ENCODE measurements at regions not wholly inside any gene's neighbourhood (a gene's known extent, or its start where the extent isn't known, plus 50 kb on each side); places are given as distances from the start of the nearest gene placed in this dataset.

DNA sequence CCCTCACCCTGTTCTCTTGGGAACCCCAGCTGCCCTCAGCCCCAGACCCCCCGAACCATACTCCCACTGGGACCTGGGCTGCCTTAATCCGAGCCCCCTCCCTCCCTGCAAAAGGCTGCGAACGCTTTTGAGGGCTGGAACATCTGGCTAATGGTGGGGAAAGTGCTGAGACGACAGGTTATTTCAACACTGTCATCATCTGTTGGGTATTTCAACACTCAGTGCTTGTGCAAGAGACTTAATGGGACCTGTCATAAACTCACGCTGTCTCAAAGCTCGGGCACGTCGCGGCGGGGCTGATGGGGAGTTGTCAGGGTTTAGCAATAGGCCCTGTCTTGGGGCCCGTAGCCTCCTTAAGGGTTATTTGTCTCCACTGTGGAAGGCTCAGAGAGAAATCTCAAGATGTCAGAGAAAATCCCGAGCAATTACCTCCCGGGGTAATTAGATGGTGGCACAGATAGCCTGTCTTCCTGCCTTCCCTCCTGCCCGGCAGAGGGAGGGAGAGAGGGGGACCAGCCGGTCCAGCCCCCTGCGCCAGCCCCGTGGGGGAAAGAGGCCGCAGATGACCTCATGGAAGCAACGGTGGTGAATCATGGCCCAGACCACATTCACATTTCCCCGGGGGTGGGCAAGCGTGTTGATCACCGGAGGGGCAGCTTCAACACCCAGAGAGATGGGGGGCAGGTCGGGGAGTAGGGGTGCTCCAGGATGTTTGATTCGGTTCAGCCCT lies 88.7 kb upstream of the MYL10 start:
- no peak overlapping the region for H3K27ac ChIP-seq
- no peaks in the 10 kb centered on the region for H3K27me3 ChIP-seq
- H3K9me3 ChIP-seq: no peaks in the 10 kb centered on the region
- no peak for TF ChIP-seq CTCF (IDR thresholded peaks at IDR 0.05)
- no peaks in the 10 kb centered on the region for H3K36me3 ChIP-seq
- H3K4me3 ChIP-seq: no peak overlapping the region
- DNase-seq (ENCODE audit: low spot score): peak; percentile 82
- H3K4me1 ChIP-seq: no peaks in the 10 kb centered on the region

DNA sequence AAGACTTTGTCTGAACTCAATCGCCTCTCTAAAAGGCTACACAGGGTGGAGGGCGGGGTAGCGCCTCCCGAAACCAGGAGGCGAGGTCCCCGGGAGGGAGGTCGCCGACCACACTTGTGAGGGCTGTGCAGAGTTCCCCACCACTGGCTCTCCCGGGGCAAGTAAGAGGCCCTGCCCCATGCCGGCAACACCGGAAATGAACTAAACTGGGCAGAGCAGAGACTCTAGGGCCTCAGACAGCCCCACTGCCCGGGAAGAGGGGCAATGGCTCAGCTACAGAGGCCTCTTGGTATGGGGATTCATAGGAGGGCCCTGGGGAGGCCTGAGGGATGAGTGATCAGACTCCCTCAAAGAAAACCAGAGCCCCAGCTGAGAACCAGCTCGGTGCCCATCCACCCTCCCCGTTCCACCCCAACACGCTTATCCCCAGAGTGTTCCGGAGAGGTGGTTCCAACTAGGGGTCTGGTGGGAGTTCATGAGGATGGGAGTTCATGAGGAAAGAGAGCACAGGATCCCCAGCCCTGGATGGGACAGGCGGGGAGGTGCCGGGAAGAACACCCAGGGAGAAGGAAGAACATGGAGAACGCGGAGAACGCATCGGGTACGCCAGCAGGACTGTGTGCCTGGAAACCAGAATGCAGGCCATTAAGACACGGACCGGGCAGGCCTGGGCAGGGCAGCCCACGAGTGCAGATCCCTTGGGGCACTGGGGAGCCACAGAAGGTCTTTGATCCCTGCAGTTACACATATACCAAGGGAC lies 89.4 kb upstream of the MYL10 start:
- no peak overlapping the region for H3K27ac ChIP-seq
- no peaks in the 10 kb centered on the region for H3K27me3 ChIP-seq
- no peak overlapping the region for H3K4me3 ChIP-seq
- no peaks in the 10 kb centered on the region for H3K9me3 ChIP-seq
- no peak for TF ChIP-seq CTCF (IDR thresholded peaks at IDR 0.05)
- no peaks in the 10 kb centered on the region for H3K36me3 ChIP-seq
- DNase-seq (ENCODE audit: low spot score): no peak
- no peaks in the 10 kb centered on the region for H3K4me1 ChIP-seq

GRCh38 chr7:101719123-101719470 lies 90.0 kb upstream of the MYL10 start:
- DNase-seq (ENCODE audit: low spot score): no peak
- no peaks in the 10 kb centered on the region for H3K36me3 ChIP-seq
- TF ChIP-seq CTCF (IDR thresholded peaks at IDR 0.05): no peak
- H3K4me1 ChIP-seq: no peaks in the 10 kb centered on the region
- no peaks in the 10 kb centered on the region for H3K27me3 ChIP-seq
- no peak overlapping the region for H3K4me3 ChIP-seq
- no peak overlapping the region for H3K27ac ChIP-seq
- H3K9me3 ChIP-seq: no peaks in the 10 kb centered on the region

DNA sequence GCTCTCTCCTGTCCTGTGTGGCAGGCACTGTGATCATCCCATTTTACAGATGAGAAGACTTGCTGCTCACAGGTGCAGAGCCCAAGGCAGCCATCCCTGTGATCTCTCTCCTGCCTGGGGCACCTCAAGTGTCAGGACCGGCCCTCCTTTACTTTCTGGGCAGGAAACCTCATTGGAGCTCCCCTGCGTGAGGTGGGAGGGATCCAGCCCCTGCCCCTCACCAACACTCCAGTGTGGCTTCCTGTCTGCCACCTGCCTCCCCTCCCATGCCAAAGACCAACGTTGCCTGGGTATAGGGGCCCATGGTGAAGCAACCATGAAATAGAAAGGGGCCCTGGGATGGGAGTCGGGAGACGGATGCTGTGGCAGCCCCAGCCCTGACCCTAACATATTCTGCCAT lies 91.2 kb upstream of the MYL10 start:
- no peak for DNase-seq (ENCODE audit: low spot score)
- no peak for TF ChIP-seq CTCF (IDR thresholded peaks at IDR 0.05)
- no peaks in the 10 kb centered on the region for H3K27me3 ChIP-seq
- no peak overlapping the region for H3K27ac ChIP-seq
- H3K4me3 ChIP-seq: no peak overlapping the region
- no peaks in the 10 kb centered on the region for H3K36me3 ChIP-seq
- H3K9me3 ChIP-seq: no peaks in the 10 kb centered on the region
- H3K4me1 ChIP-seq: no peaks in the 10 kb centered on the region

GRCh38 chr7:101722247-101722646 lies 93.2 kb upstream of the MYL10 start:
- no peak for DNase-seq (ENCODE audit: low spot score)
- H3K4me1 ChIP-seq: no peaks in the 10 kb centered on the region
- no peak for TF ChIP-seq CTCF (IDR thresholded peaks at IDR 0.05)
- H3K36me3 ChIP-seq: no peaks in the 10 kb centered on the region
- no peaks in the 10 kb centered on the region for H3K9me3 ChIP-seq
- no peak overlapping the region for H3K4me3 ChIP-seq
- H3K27ac ChIP-seq: no peak overlapping the region
- no peaks in the 10 kb centered on the region for H3K27me3 ChIP-seq
